Osteoblast (primary cell): ENCODE measurements at regions not wholly inside any gene's neighbourhood (a gene's known extent, or its start where the extent isn't known, plus 50 kb on each side); places are given as distances from the start of the nearest gene placed in this dataset.

ENCODE experiments used
- DNase-seq: peaks from one replicate; pipeline ENCODE4 v3.0.0; 2011; ENCODE audit warnings: low spot score, mixed read lengths; ENCODE audit not compliant: insufficient read length; ENCODE audit errors: missing footprints
- H2AFZ ChIP-seq: 2 replicates; pipeline ENCODE4 v1.6.0; 2011; ENCODE audit warnings: mild to moderate bottlenecking, low read length
- H3K27ac ChIP-seq: 2 replicates; pipeline ENCODE4 v1.5.1; 2011; ENCODE audit warnings: mild to moderate bottlenecking, low read depth, low read length, moderate library complexity
- H3K27me3 ChIP-seq: 2 replicates; pipeline ENCODE4 v1.6.0; 2012; ENCODE audit warnings: mild to moderate bottlenecking, control low read depth, inconsistent platforms, low read length, moderate library complexity; ENCODE audit not compliant: insufficient read depth
- H3K36me3 ChIP-seq: 2 replicates; pipeline ENCODE4 v1.5.1; 2011; ENCODE audit warnings: mild to moderate bottlenecking, low read length, control low read depth, moderate library complexity; ENCODE audit not compliant: insufficient read depth
- H3K4me1 ChIP-seq: 2 replicates; pipeline ENCODE4 v1.5.1; 2011; ENCODE audit warnings: mild to moderate bottlenecking, low read length, control low read depth, moderate library complexity; ENCODE audit not compliant: insufficient read depth
- H3K4me2 ChIP-seq: 2 replicates; pipeline ENCODE4 v1.6.0; 2011; ENCODE audit warnings: mild to moderate bottlenecking, low read length; ENCODE audit not compliant: insufficient read depth
- H3K4me3 ChIP-seq: fragments of 200-600 bp; sonication (generic); 3 replicates; pipeline ENCODE4 v1.5.1; 2012; ENCODE audit warnings: mild to moderate bottlenecking, low read length, inconsistent platforms; ENCODE audit not compliant: insufficient read depth
- H3K79me2 ChIP-seq: 2 replicates; pipeline ENCODE4 v1.6.0; 2012; ENCODE audit warnings: mild to moderate bottlenecking, low read length, control low read depth, inconsistent platforms; ENCODE audit not compliant: insufficient read depth
- H3K9me3 ChIP-seq: 2 replicates; pipeline ENCODE4 v1.5.1; 2011; ENCODE audit warnings: low read depth, low read length, control low read depth
- H4K20me1 ChIP-seq: 2 replicates; pipeline ENCODE4 v1.6.0; 2012; ENCODE audit warnings: mild to moderate bottlenecking, low read length, control low read depth; ENCODE audit not compliant: insufficient read depth
- TF ChIP-seq, protein P1 (sequence below): IDR thresholded peaks from 2 replicates; pipeline ENCODE4 v1.5.1; 2011; ENCODE audit warnings: mild to moderate bottlenecking, low read depth, low read length, moderate library complexity; ENCODE audit errors: extremely low read depth

DNA sequence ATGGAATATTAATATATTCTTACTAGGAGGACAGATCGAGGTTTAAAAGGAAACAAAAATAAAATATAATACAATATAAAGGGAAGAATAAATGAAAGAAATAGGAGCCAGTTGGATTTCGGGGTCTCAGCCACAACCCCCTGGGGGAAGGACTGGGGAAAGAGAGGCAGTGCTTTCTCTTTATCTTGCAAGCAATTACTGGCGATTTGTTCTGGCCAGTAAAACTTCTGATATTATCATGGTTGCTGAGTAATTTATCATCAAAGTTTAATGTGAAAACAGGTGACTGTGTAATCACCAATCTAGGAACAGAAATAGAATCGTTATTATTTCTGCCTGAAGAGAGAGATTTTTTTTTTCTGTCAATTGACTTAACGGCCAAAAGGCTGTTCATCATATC lies 917.7 kb upstream of the CELF4 start:
- no peaks in the 10 kb centered on the region for H3K4me1 ChIP-seq
- H3K4me2 ChIP-seq: no peak overlapping the region
- H2AFZ ChIP-seq: no peak overlapping the region
- H3K79me2 ChIP-seq: no peaks in the 10 kb centered on the region
- H3K4me3 ChIP-seq: no peak overlapping the region
- no peak overlapping the region for H3K27ac ChIP-seq
- DNase-seq: no peak
- no peaks in the 10 kb centered on the region for H4K20me1 ChIP-seq
- no peaks in the 10 kb centered on the region for H3K36me3 ChIP-seq
- H3K27me3 ChIP-seq: no peaks in the 10 kb centered on the region
- peaks cover 6% of the 10 kb centered on the region for H3K9me3 ChIP-seq
- TF ChIP-seq, protein P1, sequence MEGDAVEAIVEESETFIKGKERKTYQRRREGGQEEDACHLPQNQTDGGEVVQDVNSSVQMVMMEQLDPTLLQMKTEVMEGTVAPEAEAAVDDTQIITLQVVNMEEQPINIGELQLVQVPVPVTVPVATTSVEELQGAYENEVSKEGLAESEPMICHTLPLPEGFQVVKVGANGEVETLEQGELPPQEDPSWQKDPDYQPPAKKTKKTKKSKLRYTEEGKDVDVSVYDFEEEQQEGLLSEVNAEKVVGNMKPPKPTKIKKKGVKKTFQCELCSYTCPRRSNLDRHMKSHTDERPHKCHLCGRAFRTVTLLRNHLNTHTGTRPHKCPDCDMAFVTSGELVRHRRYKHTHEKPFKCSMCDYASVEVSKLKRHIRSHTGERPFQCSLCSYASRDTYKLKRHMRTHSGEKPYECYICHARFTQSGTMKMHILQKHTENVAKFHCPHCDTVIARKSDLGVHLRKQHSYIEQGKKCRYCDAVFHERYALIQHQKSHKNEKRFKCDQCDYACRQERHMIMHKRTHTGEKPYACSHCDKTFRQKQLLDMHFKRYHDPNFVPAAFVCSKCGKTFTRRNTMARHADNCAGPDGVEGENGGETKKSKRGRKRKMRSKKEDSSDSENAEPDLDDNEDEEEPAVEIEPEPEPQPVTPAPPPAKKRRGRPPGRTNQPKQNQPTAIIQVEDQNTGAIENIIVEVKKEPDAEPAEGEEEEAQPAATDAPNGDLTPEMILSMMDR: no peak

DNA sequence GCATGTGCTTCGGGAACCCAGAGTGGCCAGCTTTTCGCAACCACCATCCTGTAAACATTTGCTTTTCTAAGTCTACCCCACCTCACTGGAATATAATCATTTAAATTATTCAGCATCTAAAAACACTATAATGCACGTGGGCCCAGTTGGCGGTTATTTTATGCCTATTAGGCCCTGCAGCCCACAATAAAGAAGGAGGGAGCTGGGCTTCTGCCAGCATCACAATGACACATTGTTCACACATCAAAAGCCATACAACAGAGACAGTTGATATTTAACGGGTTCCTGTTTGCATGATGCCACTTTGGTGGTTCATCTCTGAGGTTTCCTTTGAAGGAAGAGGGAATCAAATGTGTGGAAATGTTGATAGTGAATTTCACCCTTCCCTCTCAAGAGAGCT lies 916.0 kb upstream of the CELF4 start:
- Histone ChIP-seq H3K4me2 (no peak overlapping the region), H3K4me1 (no peaks in the 10 kb centered on the region), H3K9me3 (peaks cover 6% of the 10 kb centered on the region), H3K27me3 (no peaks in the 10 kb centered on the region), H3K79me2 (no peaks in the 10 kb centered on the region), H3K4me3 (no peak overlapping the region), H2AFZ (no peak overlapping the region), H4K20me1 (no peaks in the 10 kb centered on the region), H3K36me3 (no peaks in the 10 kb centered on the region), H3K27ac (no peak overlapping the region)
- DNase-seq: no peak
- TF ChIP-seq, protein P1: no peak

DNA sequence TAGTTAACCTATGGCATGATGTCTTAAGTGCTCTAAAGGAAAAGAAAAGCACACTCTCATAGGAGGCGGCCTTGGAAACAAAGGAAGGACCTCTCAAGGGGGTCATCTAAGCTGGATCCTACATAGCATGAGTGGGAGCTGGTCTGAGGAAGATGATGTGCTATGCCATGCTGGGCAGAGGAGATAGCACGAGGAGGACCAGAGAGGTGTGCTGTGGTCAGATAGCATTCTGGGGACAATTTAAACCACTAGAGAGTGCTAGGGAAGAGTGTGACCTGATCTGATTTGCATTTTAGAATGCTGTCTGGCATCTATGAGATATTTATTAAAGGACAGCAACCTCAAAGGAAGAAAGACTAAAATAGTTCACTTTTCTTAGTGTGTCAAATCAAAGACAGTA lies 910.1 kb upstream of the CELF4 start:
- Histone ChIP-seq H2AFZ (no peak overlapping the region), H3K4me3 (no peak overlapping the region)

DNA sequence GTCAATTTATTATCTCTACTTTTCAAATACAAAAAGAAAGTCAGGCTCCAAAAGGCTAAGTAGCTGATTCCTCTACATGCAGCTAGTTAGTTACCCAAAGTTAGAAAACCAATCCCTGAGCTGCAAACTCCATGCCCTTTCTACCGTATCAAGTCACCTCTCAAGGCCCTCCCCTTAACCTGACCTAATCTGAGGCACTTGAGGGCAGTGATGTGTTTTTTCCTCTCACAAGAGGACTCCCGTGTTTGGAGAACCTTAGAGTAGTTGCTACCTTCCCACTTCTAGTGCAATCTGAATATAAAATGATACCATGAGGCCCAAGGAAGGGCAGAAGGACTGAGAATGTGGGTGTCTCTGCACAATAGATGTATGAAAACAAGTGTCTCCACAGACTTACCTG lies 907.9 kb upstream of the CELF4 start:
- Histone ChIP-seq H2AFZ (no peak overlapping the region), H4K20me1 (no peaks in the 10 kb centered on the region), H3K4me2 (no peak overlapping the region), H3K36me3 (no peaks in the 10 kb centered on the region), H3K4me1 (no peaks in the 10 kb centered on the region), H3K4me3 (no peak overlapping the region), H3K27ac (no peak overlapping the region), H3K79me2 (no peaks in the 10 kb centered on the region), H3K27me3 (no peaks in the 10 kb centered on the region), H3K9me3 (peaks cover 6% of the 10 kb centered on the region)
- TF ChIP-seq, protein P1: no peak
- no peak for DNase-seq

More for the DNA sequence above, 910.1 kb upstream of the CELF4 start:
- Histone ChIP-seq H3K36me3 (no peaks in the 10 kb centered on the region), H3K27ac (no peak overlapping the region), H3K4me1 (no peaks in the 10 kb centered on the region), H3K4me2 (no peak overlapping the region), H3K9me3 (peaks cover 5% of the 10 kb centered on the region), H4K20me1 (no peaks in the 10 kb centered on the region), H3K27me3 (no peaks in the 10 kb centered on the region), H3K79me2 (no peaks in the 10 kb centered on the region)
- DNase-seq: no peak
- TF ChIP-seq, protein P1: no peak
